SK-N-SH treated with all-trans-retinoic acid at 6 μM for 48 hours (cell line): ENCODE measurements at regions not wholly inside any gene's neighbourhood (a gene's known extent, or its start where the extent isn't known, plus 50 kb on each side); places are given as distances from the start of the nearest gene placed in this dataset.

Experiments
- ATAC-seq: fragments of 200-7000 bp; cut with Tn5 transposase; 3 replicates; pipeline ENCODE4 v1.9.1; 2020; ENCODE audit warnings: mild to moderate bottlenecking, moderate library complexity
- ARNTL ChIP-seq: fragments of 450-650 bp; formaldehyde crosslinking; IDR thresholded peaks from 2 replicates; pipeline ENCODE4 v1.5.0; 2020; ENCODE audit warnings: low read depth, mild to moderate bottlenecking, moderate library complexity, borderline replicate concordance
- BACH2 ChIP-seq: fragments of 250-450 bp; sonication (Bioruptor Pico); IDR thresholded peaks from 2 replicates; pipeline ENCODE4 v1.9.0; 2021; ENCODE audit warnings: mild to moderate bottlenecking, borderline replicate concordance
- CSRNP3 ChIP-seq: fragments of 250-450 bp; sonication (Bioruptor Pico); IDR thresholded peaks from 2 replicates; pipeline ENCODE4 v1.5.1; 2021; ENCODE audit warnings: mild to moderate bottlenecking, moderate library complexity
- GLIS3 ChIP-seq: fragments of 250-450 bp; sonication (Bioruptor Pico); IDR thresholded peaks from 2 replicates; pipeline ENCODE4 v1.5.0; 2020; ENCODE audit warnings: mild to moderate bottlenecking, moderate library complexity
- ISL1 ChIP-seq: fragments of 250-450 bp; sonication (Bioruptor Pico); IDR thresholded peaks from 2 replicates; pipeline ENCODE4 v2.1.2; 2022; ENCODE audit warnings: mild to moderate bottlenecking, moderate library complexity
- OSR1 ChIP-seq: fragments of 250-450 bp; sonication (Bioruptor Pico); IDR thresholded peaks from 2 replicates; pipeline ENCODE4 v1.8.0; 2022; ENCODE audit warnings: moderate library complexity, mild to moderate bottlenecking, inconsistent platforms
- PPARA ChIP-seq: fragments of 250-450 bp; sonication (Bioruptor Pico); IDR thresholded peaks from 2 replicates; pipeline ENCODE4 v1.5.0; 2020; ENCODE audit warnings: mild to moderate bottlenecking, borderline replicate concordance
- RARB ChIP-seq: fragments of 250-450 bp; sonication (Bioruptor Pico); IDR thresholded peaks from 2 replicates; pipeline ENCODE4 v1.8.0; 2021; ENCODE audit warnings: mild to moderate bottlenecking, moderate library complexity
- SNAI2 ChIP-seq: fragments of 250-450 bp; sonication (Bioruptor Pico); IDR thresholded peaks from 2 replicates; pipeline ENCODE4 v1.5.0; 2020; ENCODE audit warnings: mild to moderate bottlenecking, moderate library complexity
- TCF4 ChIP-seq: fragments of 250-450 bp; sonication (Bioruptor Pico); IDR thresholded peaks from 2 replicates; pipeline ENCODE4 v1.8.0; 2021; ENCODE audit warnings: mild to moderate bottlenecking, moderate library complexity, borderline replicate concordance
- TOX ChIP-seq: fragments of 250-450 bp; sonication (Bioruptor Pico); IDR thresholded peaks from 2 replicates; pipeline ENCODE4 v1.8.0; 2021; ENCODE audit warnings: mild to moderate bottlenecking, moderate library complexity, borderline replicate concordance
- ZC3H10 ChIP-seq: fragments of 250-450 bp; sonication (Bioruptor Pico); IDR thresholded peaks from 2 replicates; pipeline ENCODE4 v1.5.1; 2021; ENCODE audit warnings: mild to moderate bottlenecking, moderate library complexity
- ZNF565 ChIP-seq: fragments of 450-650 bp; formaldehyde crosslinking; conservative IDR thresholded peaks from 2 replicates; pipeline ENCODE4 v1.5.0; 2020; ENCODE audit warnings: low read depth, mild to moderate bottlenecking, moderate library complexity
- ZNF70 ChIP-seq: fragments of 450-650 bp; formaldehyde crosslinking; IDR thresholded peaks from 2 replicates; pipeline ENCODE4 v1.5.0; 2020; ENCODE audit warnings: mild to moderate bottlenecking, moderate library complexity
- ZNF8 ChIP-seq: fragments of 450-650 bp; formaldehyde crosslinking; IDR thresholded peaks from 2 replicates; pipeline ENCODE4 v1.5.0; 2020; ENCODE audit warnings: mild to moderate bottlenecking, moderate library complexity
- TF ChIP-seq, protein P1 (sequence below): fragments of 250-450 bp; sonication (Bioruptor Pico); IDR thresholded peaks from 2 replicates; pipeline ENCODE4 v1.8.0; 2021; ENCODE audit warnings: low read depth, mild to moderate bottlenecking, moderate library complexity, borderline replicate concordance
- TF ChIP-seq, protein P2 (sequence below): fragments of 250-450 bp; sonication (Bioruptor Pico); IDR thresholded peaks from 2 replicates; pipeline ENCODE4 v1.5.0; 2020; ENCODE audit warnings: mild to moderate bottlenecking, moderate library complexity
- TF ChIP-seq, protein P3 (sequence below): fragments of 250-450 bp; sonication (Bioruptor Pico); IDR thresholded peaks from 2 replicates; pipeline ENCODE4 v1.8.0; 2020; ENCODE audit warnings: mild to moderate bottlenecking, moderate library complexity, borderline replicate concordance
- TF ChIP-seq, protein P4 (sequence below): fragments of 250-450 bp; sonication (Bioruptor Pico); IDR thresholded peaks from 2 replicates; pipeline ENCODE4 v1.5.1; 2020; ENCODE audit warnings: low read depth, mild to moderate bottlenecking, moderate library complexity

DNA sequence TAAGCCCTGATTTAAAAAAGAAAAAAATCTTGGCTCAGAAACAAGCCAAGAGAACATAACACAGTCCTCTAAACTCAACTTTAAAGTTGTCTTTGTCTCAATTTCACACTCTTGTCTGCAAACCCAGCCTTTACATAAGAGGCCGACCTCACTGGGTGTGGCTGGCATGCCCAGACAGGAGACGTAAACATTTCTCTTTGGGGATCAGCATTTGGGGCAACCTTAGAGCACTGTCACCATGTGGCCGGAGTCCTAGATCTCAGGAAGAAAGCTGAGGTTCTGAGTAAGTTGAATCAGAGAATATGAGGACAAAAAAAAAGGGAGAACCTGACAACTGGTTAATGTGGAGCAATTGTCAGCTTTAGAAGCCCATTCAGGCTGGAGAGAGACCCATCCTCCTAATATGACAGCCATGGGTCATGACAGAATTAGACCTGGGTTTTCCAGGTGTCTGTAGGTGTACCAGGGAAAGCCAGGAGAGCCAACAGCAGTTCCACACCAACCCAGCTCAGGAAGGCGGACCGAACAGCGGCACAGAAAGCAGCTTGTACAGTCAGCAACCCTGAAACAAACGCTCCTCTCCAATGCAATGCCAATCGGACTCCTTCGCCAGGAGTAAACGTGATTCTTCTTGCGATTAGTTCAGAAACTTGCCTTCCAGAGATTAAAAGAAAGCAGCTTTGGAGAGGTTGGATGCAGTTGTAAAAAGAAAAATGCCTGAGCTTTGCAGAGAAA is 97.9 kb upstream of the MAP3K1 start:
- ATAC-seq, result no peak
- no peak for TF ChIP-seq RARB (CRISPR knock-in tag)
- no peak for TF ChIP-seq GLIS3
- no peak for TF ChIP-seq ARNTL (CRISPR knock-in tag)
- TF ChIP-seq BACH2 (CRISPR knock-in tag), result no peak
- TF ChIP-seq, protein P1, sequence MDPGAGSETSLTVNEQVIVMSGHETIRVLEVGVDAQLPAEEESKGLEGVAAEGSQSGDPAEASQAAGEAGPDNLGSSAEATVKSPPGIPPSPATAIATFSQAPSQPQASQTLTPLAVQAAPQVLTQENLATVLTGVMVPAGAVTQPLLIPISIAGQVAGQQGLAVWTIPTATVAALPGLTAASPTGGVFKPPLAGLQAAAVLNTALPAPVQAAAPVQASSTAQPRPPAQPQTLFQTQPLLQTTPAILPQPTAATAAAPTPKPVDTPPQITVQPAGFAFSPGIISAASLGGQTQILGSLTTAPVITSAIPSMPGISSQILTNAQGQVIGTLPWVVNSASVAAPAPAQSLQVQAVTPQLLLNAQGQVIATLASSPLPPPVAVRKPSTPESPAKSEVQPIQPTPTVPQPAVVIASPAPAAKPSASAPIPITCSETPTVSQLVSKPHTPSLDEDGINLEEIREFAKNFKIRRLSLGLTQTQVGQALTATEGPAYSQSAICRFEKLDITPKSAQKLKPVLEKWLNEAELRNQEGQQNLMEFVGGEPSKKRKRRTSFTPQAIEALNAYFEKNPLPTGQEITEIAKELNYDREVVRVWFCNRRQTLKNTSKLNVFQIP (CRISPR knock-in tag), result no peak
- no peak for TF ChIP-seq ZNF70 (CRISPR knock-in tag)
- TF ChIP-seq ZC3H10 (CRISPR knock-in tag), result no peak
- TF ChIP-seq, protein P2, sequence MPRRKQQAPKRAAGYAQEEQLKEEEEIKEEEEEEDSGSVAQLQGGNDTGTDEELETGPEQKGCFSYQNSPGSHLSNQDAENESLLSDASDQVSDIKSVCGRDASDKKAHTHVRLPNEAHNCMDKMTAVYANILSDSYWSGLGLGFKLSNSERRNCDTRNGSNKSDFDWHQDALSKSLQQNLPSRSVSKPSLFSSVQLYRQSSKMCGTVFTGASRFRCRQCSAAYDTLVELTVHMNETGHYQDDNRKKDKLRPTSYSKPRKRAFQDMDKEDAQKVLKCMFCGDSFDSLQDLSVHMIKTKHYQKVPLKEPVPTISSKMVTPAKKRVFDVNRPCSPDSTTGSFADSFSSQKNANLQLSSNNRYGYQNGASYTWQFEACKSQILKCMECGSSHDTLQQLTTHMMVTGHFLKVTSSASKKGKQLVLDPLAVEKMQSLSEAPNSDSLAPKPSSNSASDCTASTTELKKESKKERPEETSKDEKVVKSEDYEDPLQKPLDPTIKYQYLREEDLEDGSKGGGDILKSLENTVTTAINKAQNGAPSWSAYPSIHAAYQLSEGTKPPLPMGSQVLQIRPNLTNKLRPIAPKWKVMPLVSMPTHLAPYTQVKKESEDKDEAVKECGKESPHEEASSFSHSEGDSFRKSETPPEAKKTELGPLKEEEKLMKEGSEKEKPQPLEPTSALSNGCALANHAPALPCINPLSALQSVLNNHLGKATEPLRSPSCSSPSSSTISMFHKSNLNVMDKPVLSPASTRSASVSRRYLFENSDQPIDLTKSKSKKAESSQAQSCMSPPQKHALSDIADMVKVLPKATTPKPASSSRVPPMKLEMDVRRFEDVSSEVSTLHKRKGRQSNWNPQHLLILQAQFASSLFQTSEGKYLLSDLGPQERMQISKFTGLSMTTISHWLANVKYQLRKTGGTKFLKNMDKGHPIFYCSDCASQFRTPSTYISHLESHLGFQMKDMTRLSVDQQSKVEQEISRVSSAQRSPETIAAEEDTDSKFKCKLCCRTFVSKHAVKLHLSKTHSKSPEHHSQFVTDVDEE (CRISPR knock-in tag), result no peak
- TF ChIP-seq ZNF565 (CRISPR knock-in tag), result no peak
- no peak for TF ChIP-seq TOX (CRISPR knock-in tag)
- TF ChIP-seq, protein P3, sequence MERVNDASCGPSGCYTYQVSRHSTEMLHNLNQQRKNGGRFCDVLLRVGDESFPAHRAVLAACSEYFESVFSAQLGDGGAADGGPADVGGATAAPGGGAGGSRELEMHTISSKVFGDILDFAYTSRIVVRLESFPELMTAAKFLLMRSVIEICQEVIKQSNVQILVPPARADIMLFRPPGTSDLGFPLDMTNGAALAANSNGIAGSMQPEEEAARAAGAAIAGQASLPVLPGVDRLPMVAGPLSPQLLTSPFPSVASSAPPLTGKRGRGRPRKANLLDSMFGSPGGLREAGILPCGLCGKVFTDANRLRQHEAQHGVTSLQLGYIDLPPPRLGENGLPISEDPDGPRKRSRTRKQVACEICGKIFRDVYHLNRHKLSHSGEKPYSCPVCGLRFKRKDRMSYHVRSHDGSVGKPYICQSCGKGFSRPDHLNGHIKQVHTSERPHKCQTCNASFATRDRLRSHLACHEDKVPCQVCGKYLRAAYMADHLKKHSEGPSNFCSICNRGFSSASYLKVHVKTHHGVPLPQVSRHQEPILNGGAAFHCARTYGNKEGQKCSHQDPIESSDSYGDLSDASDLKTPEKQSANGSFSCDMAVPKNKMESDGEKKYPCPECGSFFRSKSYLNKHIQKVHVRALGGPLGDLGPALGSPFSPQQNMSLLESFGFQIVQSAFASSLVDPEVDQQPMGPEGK, result no peak
- no peak for TF ChIP-seq PPARA (CRISPR knock-in tag)
- no peak for TF ChIP-seq ISL1 (CRISPR knock-in tag)
- TF ChIP-seq TCF4, result no peak

DNA sequence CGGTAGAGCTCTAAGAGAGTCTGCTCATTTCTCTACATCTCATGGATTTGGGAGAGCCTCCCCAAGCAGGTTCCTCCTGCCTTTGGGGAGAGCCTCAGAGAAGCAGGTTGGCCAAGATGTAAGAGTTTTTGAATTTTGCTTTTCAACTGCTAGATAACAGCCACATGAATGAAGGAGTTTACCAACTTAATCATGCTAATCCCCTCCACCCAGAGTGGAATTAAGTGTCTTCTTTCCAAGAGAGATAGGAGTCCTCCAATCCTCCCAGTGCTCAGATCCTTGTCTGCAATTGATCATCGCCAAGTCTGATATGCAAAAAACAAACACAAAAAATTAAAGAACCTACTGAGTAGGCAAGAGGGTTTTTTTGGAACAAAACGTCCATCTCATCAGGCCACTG is 99.4 kb upstream of the MAP3K1 start:
- no peak for TF ChIP-seq RARB (CRISPR knock-in tag)
- no peak for TF ChIP-seq ZNF70 (CRISPR knock-in tag)
- no peak for TF ChIP-seq ZC3H10 (CRISPR knock-in tag)
- TF ChIP-seq, protein P2 (CRISPR knock-in tag), result no peak
- no peak for TF ChIP-seq ARNTL (CRISPR knock-in tag)
- TF ChIP-seq BACH2 (CRISPR knock-in tag), result no peak
- no peak for TF ChIP-seq SNAI2 (CRISPR knock-in tag)
- TF ChIP-seq ISL1 (CRISPR knock-in tag), result no peak
- TF ChIP-seq, protein P4, sequence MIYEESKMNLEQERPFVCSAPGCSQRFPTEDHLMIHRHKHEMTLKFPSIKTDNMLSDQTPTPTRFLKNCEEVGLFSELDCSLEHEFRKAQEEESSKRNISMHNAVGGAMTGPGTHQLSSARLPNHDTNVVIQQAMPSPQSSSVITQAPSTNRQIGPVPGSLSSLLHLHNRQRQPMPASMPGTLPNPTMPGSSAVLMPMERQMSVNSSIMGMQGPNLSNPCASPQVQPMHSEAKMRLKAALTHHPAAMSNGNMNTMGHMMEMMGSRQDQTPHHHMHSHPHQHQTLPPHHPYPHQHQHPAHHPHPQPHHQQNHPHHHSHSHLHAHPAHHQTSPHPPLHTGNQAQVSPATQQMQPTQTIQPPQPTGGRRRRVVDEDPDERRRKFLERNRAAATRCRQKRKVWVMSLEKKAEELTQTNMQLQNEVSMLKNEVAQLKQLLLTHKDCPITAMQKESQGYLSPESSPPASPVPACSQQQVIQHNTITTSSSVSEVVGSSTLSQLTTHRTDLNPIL (CRISPR knock-in tag), result no peak
- no peak for TF ChIP-seq TCF4
- no peak for TF ChIP-seq ZNF565 (CRISPR knock-in tag)
- no peak for TF ChIP-seq ZNF8 (CRISPR knock-in tag)
- no peak for TF ChIP-seq TOX (CRISPR knock-in tag)
- TF ChIP-seq OSR1 (CRISPR knock-in tag), result no peak
- TF ChIP-seq, protein P1 (CRISPR knock-in tag), result no peak
- TF ChIP-seq CSRNP3, result no peak
- TF ChIP-seq PPARA (CRISPR knock-in tag), result no peak
- TF ChIP-seq, all 23 proteins: peak for 0
- ATAC-seq, result no peak
